ENCODE measurements at regions not wholly inside any gene's neighbourhood (a gene's known extent, or its start where the extent isn't known, plus 50 kb on each side); places are given as distances from the start of the nearest gene placed in this dataset.
"Not testable (repeated sequence)": the region's sequence is repeated elsewhere in the genome, so short reads cannot be mapped to it uniquely, and the experiment has no call there.

DNA sequence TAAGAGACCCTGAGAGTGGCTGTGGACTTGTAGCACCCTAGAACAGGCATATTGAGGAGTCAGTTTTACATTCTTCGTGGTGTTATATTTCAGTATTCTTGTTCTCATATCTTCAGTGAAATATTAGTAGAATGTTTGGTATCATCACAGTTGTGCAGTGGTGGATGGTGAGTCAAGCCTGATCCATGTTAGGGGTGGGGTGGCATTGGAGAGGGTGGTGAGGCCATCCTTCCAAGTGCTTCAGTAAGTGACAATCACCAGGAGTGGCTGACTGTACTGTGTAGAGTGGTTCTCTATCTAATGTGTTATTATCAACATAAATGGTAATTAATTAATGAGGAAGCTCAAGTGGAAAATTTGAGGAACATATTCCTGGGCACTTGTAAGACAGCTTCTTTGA is 197.7 kb upstream of the SLC16A7 start:
- H3K4me3 ChIP-seq: no peak overlapping the region
- no peaks in the 10 kb centered on the region for H3K4me1 ChIP-seq
- no peak for DNase-seq
- H3K9me3 ChIP-seq (replicated peaks): peaks cover 16% of the 10 kb centered on the region
- no peak overlapping the region for H3K27ac ChIP-seq (replicated peaks)
- TF ChIP-seq, protein P1, sequence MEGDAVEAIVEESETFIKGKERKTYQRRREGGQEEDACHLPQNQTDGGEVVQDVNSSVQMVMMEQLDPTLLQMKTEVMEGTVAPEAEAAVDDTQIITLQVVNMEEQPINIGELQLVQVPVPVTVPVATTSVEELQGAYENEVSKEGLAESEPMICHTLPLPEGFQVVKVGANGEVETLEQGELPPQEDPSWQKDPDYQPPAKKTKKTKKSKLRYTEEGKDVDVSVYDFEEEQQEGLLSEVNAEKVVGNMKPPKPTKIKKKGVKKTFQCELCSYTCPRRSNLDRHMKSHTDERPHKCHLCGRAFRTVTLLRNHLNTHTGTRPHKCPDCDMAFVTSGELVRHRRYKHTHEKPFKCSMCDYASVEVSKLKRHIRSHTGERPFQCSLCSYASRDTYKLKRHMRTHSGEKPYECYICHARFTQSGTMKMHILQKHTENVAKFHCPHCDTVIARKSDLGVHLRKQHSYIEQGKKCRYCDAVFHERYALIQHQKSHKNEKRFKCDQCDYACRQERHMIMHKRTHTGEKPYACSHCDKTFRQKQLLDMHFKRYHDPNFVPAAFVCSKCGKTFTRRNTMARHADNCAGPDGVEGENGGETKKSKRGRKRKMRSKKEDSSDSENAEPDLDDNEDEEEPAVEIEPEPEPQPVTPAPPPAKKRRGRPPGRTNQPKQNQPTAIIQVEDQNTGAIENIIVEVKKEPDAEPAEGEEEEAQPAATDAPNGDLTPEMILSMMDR (IDR thresholded peaks at IDR 0.05; ENCODE audit: borderline replicate concordance): no peak
- H3K27me3 ChIP-seq (ENCODE audit: low read depth): no peaks in the 10 kb centered on the region
- H3K36me3 ChIP-seq: no peaks in the 10 kb centered on the region
- intact Hi-C loops (cut with micrococcal nuclease): no loop called here

DNA sequence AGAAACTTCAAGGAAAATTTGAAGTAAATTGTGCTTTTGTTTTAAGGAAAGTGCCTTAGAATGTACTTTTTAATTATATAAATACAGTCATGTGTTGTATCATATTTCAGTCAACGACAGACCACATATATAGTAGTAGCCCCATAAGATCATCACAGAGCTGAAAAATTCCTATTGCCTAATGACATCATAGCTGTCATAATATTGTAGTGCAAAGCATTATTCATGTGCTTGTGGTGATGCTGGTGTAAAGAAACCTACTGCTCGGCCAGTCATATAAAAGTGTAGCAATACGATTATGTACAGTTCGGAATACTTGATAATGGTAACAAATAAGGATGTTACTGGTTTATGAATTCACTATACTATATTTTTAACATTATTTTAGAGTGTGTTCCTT is 198.9 kb upstream of the SLC16A7 start:
- no peaks in the 10 kb centered on the region for H3K4me1 ChIP-seq
- H3K27me3 ChIP-seq (ENCODE audit: low read depth): no peaks in the 10 kb centered on the region
- no peak overlapping the region for H3K27ac ChIP-seq (replicated peaks)
- TF ChIP-seq, protein P1 (IDR thresholded peaks at IDR 0.05; ENCODE audit: borderline replicate concordance): no peak
- intact Hi-C loops (cut with micrococcal nuclease): no loop called here
- no peak overlapping the region for H3K4me3 ChIP-seq
- DNase-seq: no peak
- H3K36me3 ChIP-seq: no peaks in the 10 kb centered on the region
- peaks cover 16% of the 10 kb centered on the region for H3K9me3 ChIP-seq (replicated peaks)

DNA sequence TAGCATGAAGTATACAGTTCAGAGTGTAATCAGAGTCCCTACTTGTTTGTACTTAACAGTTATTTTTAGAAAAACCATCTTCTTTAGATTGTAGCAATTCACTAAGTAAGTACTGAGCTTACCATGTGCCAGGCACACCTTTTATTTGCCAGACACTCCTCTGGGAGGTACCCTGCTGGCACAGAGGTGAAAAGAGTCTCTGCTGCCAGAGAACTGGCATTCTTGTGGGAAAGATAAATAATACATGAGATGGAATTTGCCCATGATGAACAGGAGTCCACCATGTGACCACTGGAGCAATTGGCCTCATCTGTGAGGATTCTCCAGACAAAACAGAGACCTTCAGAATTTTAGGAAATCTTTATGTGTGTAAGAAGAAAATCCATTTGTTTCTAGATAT is 199.3 kb upstream of the SLC16A7 start:
- H3K9me3 ChIP-seq (replicated peaks): peaks cover 16% of the 10 kb centered on the region
- TF ChIP-seq, protein P1 (IDR thresholded peaks at IDR 0.05; ENCODE audit: borderline replicate concordance): no peak
- no peak overlapping the region for H3K4me3 ChIP-seq
- H3K4me1 ChIP-seq: no peaks in the 10 kb centered on the region
- DNase-seq: no peak
- intact Hi-C loops (cut with micrococcal nuclease): no loop called here
- no peaks in the 10 kb centered on the region for H3K27me3 ChIP-seq (ENCODE audit: low read depth)
- H3K36me3 ChIP-seq: no peaks in the 10 kb centered on the region
- H3K27ac ChIP-seq (replicated peaks): no peak overlapping the region

DNA sequence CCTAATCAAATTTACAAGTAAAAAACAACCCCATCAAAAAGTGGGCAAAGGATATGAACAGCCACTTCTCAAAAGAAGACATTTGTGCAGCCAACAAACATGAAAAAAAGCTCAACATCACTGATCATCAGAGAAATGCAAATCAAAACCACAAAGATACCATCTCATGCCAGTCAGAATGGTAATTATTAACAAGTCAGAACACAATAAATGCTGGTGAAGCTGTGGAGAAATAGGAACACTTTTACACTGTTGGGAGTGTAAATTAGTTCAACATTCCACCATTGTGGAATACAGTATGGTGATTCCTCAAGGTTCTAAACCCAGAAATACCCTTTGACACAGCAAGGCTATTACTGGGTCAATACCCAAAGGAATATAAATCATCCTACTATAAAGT is 200.5 kb upstream of the SLC16A7 start:
- H3K4me1 ChIP-seq; H3K27me3 ChIP-seq (ENCODE audit: low read depth); H3K36me3 ChIP-seq; H3K27ac ChIP-seq (replicated peaks); H3K4me3 ChIP-seq; intact Hi-C loops (cut with micrococcal nuclease); DNase-seq: not testable (repeated sequence)
- H3K9me3 ChIP-seq (replicated peaks): peaks cover 16% of the 10 kb centered on the region

DNA sequence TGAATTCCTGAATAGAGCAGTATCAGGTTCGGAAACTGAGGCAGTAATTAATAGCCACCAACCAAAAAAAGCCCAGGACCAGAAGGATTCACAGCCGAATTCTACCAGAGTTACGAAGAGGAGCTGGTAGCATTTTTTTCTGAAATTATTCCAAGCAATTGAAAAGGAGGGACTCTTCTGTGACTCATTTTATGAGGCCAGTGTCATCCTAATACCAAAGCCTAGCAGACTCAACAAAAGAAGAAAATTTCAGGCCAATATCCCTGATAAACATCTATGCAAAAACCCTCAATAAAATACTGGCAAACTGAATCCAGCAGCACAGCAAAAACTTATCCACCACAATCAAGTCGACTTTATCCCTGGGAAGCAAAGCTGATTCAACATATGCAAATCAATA is 202.3 kb upstream of the SLC16A7 start:
- Histone ChIP-seq H3K4me1 (no peaks in the 10 kb centered on the region), H3K4me3 (no peak overlapping the region), H3K27me3 (ENCODE audit: low read depth) (no peaks in the 10 kb centered on the region), H3K36me3 (no peaks in the 10 kb centered on the region), H3K27ac (replicated peaks) (no peak overlapping the region), H3K9me3 (replicated peaks) (peaks cover 8% of the 10 kb centered on the region)
- TF ChIP-seq, protein P1 (IDR thresholded peaks at IDR 0.05; ENCODE audit: borderline replicate concordance): no peak
- intact Hi-C loops (cut with micrococcal nuclease): no loop called here
- DNase-seq: no peak

DNA sequence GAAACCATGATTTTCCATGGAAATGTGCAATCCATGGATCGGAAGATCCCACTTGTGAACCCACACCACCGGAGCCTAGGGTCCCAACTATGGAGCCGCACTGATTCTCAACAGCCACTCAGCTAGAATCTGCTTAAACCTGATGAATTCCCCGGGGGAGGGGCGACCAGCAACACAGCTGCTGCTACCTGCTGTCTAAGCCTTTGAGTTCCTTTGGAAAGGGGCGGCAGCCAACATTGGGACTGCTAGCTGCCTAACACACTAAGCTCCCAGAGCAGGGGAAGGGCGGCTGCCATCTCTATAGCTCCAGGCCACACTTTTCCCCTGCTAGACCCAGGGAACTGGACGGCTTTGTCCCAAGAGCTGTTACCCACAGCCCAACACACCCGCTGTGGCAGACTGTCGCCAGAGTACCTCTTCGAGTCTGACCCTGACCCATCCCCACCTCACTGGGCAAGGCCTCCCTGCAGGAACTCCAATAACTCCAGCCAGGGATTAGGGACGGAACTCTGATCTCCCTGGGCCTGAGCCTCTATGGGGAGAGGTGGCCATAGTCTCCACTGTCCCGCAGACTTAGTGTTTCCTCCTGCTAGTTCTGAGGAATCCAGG is 205.8 kb upstream of the SLC16A7 start:
- no peak for DNase-seq
- TF ChIP-seq, protein P1 (IDR thresholded peaks at IDR 0.05; ENCODE audit: borderline replicate concordance): no peak
- no peaks in the 10 kb centered on the region for H3K27me3 ChIP-seq (ENCODE audit: low read depth)
- H3K4me3 ChIP-seq: no peak overlapping the region
- peaks cover 8% of the 10 kb centered on the region for H3K9me3 ChIP-seq (replicated peaks)
- intact Hi-C loops (cut with micrococcal nuclease): no loop called here
- H3K4me1 ChIP-seq: no peaks in the 10 kb centered on the region
- H3K27ac ChIP-seq (replicated peaks): no peak overlapping the region
- H3K36me3 ChIP-seq: no peaks in the 10 kb centered on the region
